Skeletal muscle cell (primary cell): ENCODE measurements at regions not wholly inside any gene's neighbourhood (a gene's known extent, or its start where the extent isn't known, plus 50 kb on each side); places are given as distances from the start of the nearest gene placed in this dataset.
"Not testable (repeated sequence)": the region's sequence is repeated elsewhere in the genome, so short reads cannot be mapped to it uniquely, and the experiment has no call there.

Experiments
- DNase-seq: peaks from one replicate; pipeline ENCODE4 v3.0.0-alpha.2; 2010; ENCODE audit warnings: low read depth
- H3K4me3 ChIP-seq: 2 replicates; pipeline ENCODE4 v1.5.1; 2011; ENCODE audit warnings: low read depth, mild to moderate bottlenecking, control low read depth, low read length, moderate library complexity

DNA sequence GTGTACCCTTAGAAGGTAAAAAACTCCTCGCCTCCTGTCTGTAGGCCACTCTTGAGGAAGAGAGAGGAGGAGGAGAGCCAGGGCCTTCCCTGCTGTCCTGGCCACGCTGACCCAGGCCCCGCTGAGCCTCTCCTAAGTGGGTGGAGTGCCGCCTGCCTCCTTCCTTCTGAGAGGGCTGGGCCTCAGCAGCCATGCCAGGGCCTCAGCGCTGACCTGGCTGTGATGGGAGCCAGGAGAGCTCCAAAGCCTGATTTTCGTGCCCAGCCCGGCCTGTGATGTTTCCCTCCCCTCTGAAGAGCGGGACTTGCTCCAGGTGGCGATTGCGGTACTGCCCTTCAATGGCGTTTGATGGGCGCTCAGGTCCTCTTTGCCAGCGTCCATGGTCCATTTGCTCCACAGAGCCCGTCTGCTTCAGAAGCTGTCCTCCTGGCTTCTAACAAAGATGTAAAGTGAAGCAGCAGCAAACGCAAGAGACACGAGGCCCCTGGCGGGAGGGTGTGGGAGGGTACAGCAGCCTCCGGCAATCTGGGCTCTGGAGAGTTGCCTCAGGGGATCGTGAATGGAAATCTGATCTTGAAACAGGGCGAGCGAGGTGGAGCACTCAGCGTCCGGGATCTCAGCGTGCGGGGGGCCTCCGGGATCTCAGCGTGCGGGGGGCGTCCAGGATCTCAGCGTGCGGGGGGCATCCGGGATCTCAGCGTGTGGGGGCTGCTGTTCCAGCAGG, 93.5 kb downstream of the NPIPB11 start:
- no peak overlapping the region for H3K4me3 ChIP-seq
- DNase-seq: peak; percentile 24

GRCh38 chr16:29312345-29312675, 94.2 kb downstream of the NPIPB11 start:
- not testable (repeated sequence) for DNase-seq, H3K4me3 ChIP-seq

GRCh38 chr16:29311461-29312344, 94.8 kb downstream of the NPIPB11 start:
- H3K4me3 ChIP-seq: no peak overlapping the region
- DNase-seq: no peak

- no peak overlapping the region for H3K4me3 ChIP-seq
- DNase-seq: no peak
Observed at GRCh38 chr16:29310852-29311314, 95.6 kb downstream of the NPIPB11 start.

GRCh38 chr16:29310243-29310642, 96.3 kb downstream of the NPIPB11 start:
- H3K4me3 ChIP-seq, DNase-seq: not testable (repeated sequence)

DNA sequence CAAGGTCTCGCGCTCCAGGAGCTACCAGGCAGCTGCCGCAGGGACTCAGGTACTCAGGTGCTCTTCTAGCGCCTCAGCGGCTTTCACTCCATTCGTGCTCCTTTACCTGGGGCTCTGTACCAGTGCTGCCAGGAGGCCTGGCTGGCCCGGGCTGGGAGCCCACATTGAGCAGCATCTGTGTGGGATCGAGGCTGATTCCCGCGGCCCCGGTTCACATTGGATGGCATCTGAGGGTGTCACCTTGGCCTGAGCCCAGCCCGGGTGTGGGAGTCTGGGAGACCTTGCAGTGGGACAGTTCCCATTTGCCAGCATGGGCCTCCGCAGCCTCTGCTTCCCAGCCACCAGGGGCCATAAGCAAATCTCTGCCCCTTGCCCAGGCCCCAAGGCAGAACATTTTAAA, 96.9 kb downstream of the NPIPB11 start:
- not testable (repeated sequence) for H3K4me3 ChIP-seq, DNase-seq

DNA sequence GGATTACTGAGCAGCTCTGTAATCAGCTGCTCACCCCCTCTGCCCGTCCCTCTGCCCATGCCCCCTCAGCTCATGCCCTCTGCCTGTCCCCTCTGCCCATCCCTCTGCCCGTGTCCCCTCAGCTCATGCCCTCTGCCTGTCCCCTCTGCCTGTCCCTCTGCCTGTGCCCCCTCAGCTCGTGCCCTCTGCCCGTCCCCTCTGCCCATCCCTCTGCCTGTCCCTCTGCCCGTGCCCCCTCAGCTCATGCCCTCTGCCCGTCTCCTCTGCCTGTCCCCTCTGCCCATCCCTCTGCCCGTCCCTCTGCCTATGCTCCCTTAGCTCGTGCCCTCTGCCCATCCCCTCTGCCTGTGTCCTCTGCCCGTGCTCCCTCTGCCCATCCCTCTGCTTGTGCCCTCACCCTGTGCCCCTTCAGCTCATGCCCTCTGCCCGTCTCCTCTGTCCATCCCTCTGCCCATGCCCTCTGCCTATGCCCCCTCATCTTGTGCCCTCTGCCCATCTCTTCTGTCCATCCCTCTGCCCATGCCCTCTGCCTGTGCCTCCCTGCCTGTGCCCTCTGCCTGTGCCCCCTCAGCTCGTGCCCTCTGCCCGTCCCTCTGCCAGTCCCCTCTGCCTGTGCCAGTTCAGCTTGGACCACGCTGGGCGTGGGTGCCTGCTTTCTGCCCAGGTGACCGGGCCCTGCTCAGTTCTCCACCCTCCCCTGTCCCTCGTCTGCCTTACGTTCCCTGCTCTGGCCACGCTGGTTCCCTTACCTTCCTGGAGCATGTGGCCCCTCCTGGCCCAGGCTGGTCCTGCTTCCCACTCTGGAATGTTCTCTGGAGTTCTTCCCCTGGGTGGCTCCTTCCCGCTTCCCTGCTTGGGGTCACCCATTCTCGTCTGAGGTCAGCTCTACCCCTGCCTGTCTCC, 97.6 kb downstream of the NPIPB11 start:
- DNase-seq: no peak
- H3K4me3 ChIP-seq: no peak overlapping the region

- no peak for DNase-seq
- no peak overlapping the region for H3K4me3 ChIP-seq
Observed at GRCh38 chr16:29307598-29308507, 98.7 kb downstream of the NPIPB11 start.

GRCh38 chr16:29306943-29307597, 99.4 kb downstream of the NPIPB11 start:
- DNase-seq: peak; percentile 41
- no peak overlapping the region for H3K4me3 ChIP-seq

GRCh38 chr16:29306201-29306600, 100.3 kb downstream of the NPIPB11 start:
- H3K4me3 ChIP-seq: no peak overlapping the region
- no peak for DNase-seq

GRCh38 chr16:29305018-29305417, 101.5 kb downstream of the NPIPB11 start:
- H3K4me3 ChIP-seq, DNase-seq: not testable (repeated sequence)

DNA sequence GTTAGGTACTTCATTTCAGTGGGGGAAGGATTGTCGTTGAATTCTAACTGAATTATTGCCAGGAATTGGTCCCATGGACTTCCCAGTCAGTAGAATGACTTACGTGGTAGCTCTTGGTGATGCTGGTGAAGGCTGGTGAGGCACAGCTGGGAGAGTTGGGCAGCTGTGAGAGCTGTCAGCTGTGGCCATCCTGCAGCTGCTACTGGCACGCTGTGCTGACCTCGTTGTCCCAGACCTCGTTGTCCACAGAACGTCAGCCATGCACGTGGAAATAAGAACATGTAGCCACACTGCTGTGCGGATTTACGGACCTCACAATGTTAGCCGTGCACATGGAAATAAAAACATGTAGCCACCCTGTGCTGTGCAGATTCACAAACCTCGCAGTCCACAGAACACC, 102.3 kb downstream of the NPIPB11 start:
- H3K4me3 ChIP-seq: no peak overlapping the region
- DNase-seq: peak; percentile 22

- no peak for DNase-seq
- no peak overlapping the region for H3K4me3 ChIP-seq
Observed at GRCh38 chr16:29303520-29303919, 103.0 kb downstream of the NPIPB11 start.

DNA sequence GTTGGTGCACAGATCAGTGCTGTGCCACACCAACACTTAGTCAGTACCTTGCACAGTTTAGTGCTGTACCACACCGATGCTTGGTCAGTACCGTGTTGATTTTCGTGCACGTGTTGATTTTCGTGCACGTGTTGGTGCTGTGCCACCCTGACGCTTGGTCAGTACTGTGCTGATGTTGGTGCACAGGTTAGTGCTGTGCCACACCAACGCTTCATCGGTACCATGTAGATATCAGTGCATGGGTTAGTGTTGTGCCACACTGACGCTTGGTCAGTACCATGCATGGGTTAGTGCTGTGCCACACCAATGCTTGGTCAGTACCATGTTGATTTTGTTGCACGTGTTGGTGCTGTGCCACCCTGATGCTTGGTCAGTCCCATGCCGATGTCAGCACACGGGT, 103.5 kb downstream of the NPIPB11 start:
- no peak for DNase-seq
- no peak overlapping the region for H3K4me3 ChIP-seq

DNA sequence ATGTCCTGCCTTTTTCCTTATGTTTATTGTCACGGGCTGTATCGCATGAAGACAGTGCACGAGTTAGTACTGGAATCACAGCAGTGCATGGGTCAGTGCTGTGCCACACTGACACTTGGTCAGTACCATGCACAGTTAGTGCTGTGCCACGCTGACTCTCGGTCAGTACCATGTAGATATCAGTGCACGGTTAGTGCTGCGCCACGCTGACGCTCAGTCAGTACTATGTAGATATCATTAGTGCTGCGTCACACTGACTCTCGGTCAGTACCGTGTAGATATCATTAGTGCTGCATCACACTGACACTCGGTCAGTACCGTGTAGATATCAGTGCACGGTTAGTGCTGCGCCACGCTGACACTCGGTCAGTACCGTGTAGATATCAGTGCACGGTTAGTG, 104.1 kb downstream of the NPIPB11 start:
- H3K4me3 ChIP-seq, DNase-seq: not testable (repeated sequence)

GRCh38 chr16:29301662-29302285, 104.7 kb downstream of the NPIPB11 start:
- DNase-seq, H3K4me3 ChIP-seq: not testable (repeated sequence)

DNA sequence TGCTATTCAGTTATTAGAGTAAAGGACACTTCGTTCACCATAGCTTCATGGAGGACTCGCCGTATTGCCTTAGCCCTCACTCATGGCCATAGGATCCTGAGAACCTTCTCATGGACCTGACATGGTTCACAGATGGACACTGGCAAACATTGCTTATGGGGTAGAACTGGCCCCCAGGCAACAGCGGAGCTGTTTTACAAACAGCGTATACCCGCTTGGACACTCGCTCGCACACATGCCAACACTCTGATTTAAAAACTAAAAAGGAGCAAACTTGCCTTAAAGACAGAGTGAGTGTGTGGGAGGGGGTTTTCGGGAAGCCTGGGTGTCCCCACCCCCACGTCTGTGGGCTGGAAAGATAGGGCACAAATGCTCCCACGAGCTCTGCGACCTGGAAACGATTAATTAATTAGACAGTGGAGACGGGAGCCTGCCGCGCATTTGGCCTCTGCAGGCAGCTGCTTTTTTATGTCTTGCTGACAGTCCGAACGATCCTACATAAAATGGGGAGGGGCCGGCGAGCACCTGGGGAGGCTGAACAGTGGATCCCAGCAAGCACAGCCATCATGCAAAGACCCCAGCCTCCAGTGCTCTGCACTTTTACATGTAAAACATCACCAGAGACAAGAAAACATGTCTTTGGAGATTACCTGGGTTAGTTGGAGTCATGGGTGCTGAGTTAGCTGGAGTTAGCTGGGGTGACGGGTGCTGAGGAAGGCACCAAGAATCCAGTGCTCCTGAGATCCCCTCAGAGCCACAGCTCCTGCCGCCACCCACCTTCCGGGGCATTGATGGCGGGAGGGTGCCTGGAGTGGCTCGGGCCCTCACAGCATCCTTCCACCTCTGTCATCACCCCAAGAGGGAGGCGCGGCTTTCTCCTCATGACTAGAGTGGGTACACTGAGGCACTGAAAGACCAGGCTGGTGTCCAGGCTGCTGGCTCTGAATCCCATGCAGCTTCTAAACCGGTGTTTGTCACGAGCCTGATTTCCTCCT, 105.7 kb downstream of the NPIPB11 start:
- not testable (repeated sequence) for H3K4me3 ChIP-seq, DNase-seq
